HEK293 (cell line): ENCODE measurements at regions not wholly inside any gene's neighbourhood (a gene's known extent, or its start where the extent isn't known, plus 50 kb on each side); places are given as distances from the start of the nearest gene placed in this dataset.

ENCODE experiments used
- CTCF ChIA-PET: fragments of 350-600 bp; formaldehyde crosslinking; extraction: SDS; loops from one replicate; lab custom pipeline; 2021; ENCODE audit warnings: antibody characterized with exemption; lab: Yijun Ruan, JAX
- POLR2A ChIA-PET: fragments of 300-600 bp; formaldehyde crosslinking; extraction: SDS; loops from one replicate; lab custom pipeline; 2020; ENCODE audit warnings: antibody characterized with exemption, inconsistent platforms; lab: Yijun Ruan, JAX
- H3K27ac ChIP-seq: fragments of 200-500 bp; sonication (Bioruptor generic); 2 replicates; pipeline ENCODE4 v1.5.1; 2014; ENCODE audit warnings: low read depth, low read length, control low read depth, inconsistent platforms; ENCODE audit errors: extremely low read depth
- H3K36me3 ChIP-seq, 2 experiments: fragments of 200-500 bp in 1 of 2; sonication (Bioruptor generic) in 1 of 2; 1 replicate in 1 of 2; 2 replicates in 1 of 2; pipeline ENCODE4 v1.5.1; 2014 to 2017; ENCODE audit warnings: inconsistent platforms in 2 of 2, low read length in 2 of 2; ENCODE audit not compliant: control insufficient read depth in 2 of 2, insufficient read depth in 1 of 2
- H3K4me1 ChIP-seq: fragments of 200-500 bp; sonication (Bioruptor generic); 2 replicates; pipeline ENCODE4 v1.5.1; 2014; ENCODE audit warnings: mild to moderate bottlenecking, low read length, inconsistent platforms; ENCODE audit not compliant: control insufficient read depth, insufficient read depth
- H3K4me3 ChIP-seq: 2 replicates; pipeline ENCODE4 v1.5.1; 2011; ENCODE audit warnings: low read depth, mild to moderate bottlenecking, control low read depth, low read length, moderate library complexity
- H3K9me3 ChIP-seq: fragments of 200-500 bp; sonication (Bioruptor generic); 2 replicates; pipeline ENCODE4 v1.5.1; 2014; ENCODE audit warnings: low read depth, low read length, inconsistent platforms; ENCODE audit not compliant: control insufficient read depth, insufficient read depth
- HOXA7 ChIP-seq: sonication (generic); formaldehyde crosslinking; IDR thresholded peaks from 2 replicates; pipeline ENCODE4 v1.8.1; 2022; ENCODE audit warnings: missing genetic modification reagents, borderline replicate concordance
- HOXC10 ChIP-seq: sonication (generic); formaldehyde crosslinking; IDR thresholded peaks from 2 replicates; pipeline ENCODE4 v1.8.1; 2023; ENCODE audit warnings: mild to moderate bottlenecking, missing genetic modification reagents
- OSR2 ChIP-seq: fragments of 450-650 bp; formaldehyde crosslinking; IDR thresholded peaks from 2 replicates; pipeline ENCODE4 v1.5.1; 2016; ENCODE audit warnings: missing biosample characterization, missing genetic modification characterization
- ZBTB20 ChIP-seq: fragments of 450-650 bp; formaldehyde crosslinking; IDR thresholded peaks from 2 replicates; pipeline ENCODE4 v1.5.1; 2016; ENCODE audit warnings: missing biosample characterization, missing genetic modification characterization
- ZBTB7A ChIP-seq: fragments of 450-650 bp; formaldehyde crosslinking; IDR thresholded peaks from 2 replicates; pipeline ENCODE4 v1.5.1; 2016; ENCODE audit warnings: low read depth, missing biosample characterization, missing genetic modification characterization
- ZBTB8A ChIP-seq: fragments of 450-650 bp; formaldehyde crosslinking; IDR thresholded peaks from 2 replicates; pipeline ENCODE4 v1.5.1; 2016; ENCODE audit warnings: missing biosample characterization, missing genetic modification characterization
- ZNF155 ChIP-seq: fragments of 450-650 bp; formaldehyde crosslinking; IDR thresholded peaks from 2 replicates; pipeline ENCODE4 v1.5.1; 2016; ENCODE audit warnings: missing biosample characterization, missing genetic modification characterization
- ZNF16 ChIP-seq: fragments of 450-650 bp; formaldehyde crosslinking; IDR thresholded peaks from 2 replicates; pipeline ENCODE4 v1.5.1; 2016; ENCODE audit warnings: low read depth, missing biosample characterization, missing genetic modification characterization
- ZNF184 ChIP-seq: fragments of 450-650 bp; IDR thresholded peaks from 2 replicates; pipeline ENCODE4 v1.5.1; 2018; ENCODE audit warnings: missing biosample characterization, mild to moderate bottlenecking, missing genetic modification characterization
- ZNF2 ChIP-seq: fragments of 450-650 bp; formaldehyde crosslinking; IDR thresholded peaks from 2 replicates; pipeline ENCODE4 v1.5.1; 2016; ENCODE audit warnings: missing biosample characterization, missing genetic modification characterization
- ZNF214 ChIP-seq: fragments of 450-650 bp; formaldehyde crosslinking; IDR thresholded peaks from 2 replicates; pipeline ENCODE4 v1.5.1; 2017; ENCODE audit warnings: missing biosample characterization, mild to moderate bottlenecking, missing genetic modification characterization, borderline replicate concordance
- ZNF23 ChIP-seq: fragments of 450-650 bp; formaldehyde crosslinking; IDR thresholded peaks from 2 replicates; pipeline ENCODE4 v1.5.1; 2016; ENCODE audit warnings: missing biosample characterization, missing genetic modification characterization, borderline replicate concordance
- ZNF248 ChIP-seq: fragments of 450-650 bp; formaldehyde crosslinking; IDR thresholded peaks from 2 replicates; pipeline ENCODE4 v1.5.1; 2017; ENCODE audit warnings: missing biosample characterization, missing genetic modification characterization
- ZNF311 ChIP-seq: fragments of 450-650 bp; formaldehyde crosslinking; IDR thresholded peaks from 2 replicates; pipeline ENCODE4 v1.5.1; 2017; ENCODE audit warnings: missing biosample characterization, missing genetic modification characterization, borderline replicate concordance
- ZNF394 ChIP-seq: fragments of 450-650 bp; formaldehyde crosslinking; IDR thresholded peaks from 2 replicates; pipeline ENCODE4 v1.5.1; 2016; ENCODE audit warnings: missing biosample characterization, missing genetic modification characterization, mild to moderate bottlenecking, moderate library complexity, borderline replicate concordance
- ZNF596 ChIP-seq: fragments of 450-650 bp; IDR thresholded peaks from 2 replicates; pipeline ENCODE4 v1.5.0; 2018; ENCODE audit warnings: missing biosample characterization, mild to moderate bottlenecking, missing genetic modification characterization, moderate library complexity
- ZNF670 ChIP-seq: fragments of 450-650 bp; formaldehyde crosslinking; IDR thresholded peaks from 2 replicates; pipeline ENCODE4 v1.5.1; 2016; ENCODE audit warnings: missing biosample characterization, missing genetic modification characterization, low read depth
- TF ChIP-seq, protein P1 (sequence below): fragments of 450-650 bp; formaldehyde crosslinking; IDR thresholded peaks from 2 replicates; pipeline ENCODE4 v1.5.1; 2016; ENCODE audit warnings: missing biosample characterization, missing genetic modification characterization
- TF ChIP-seq, protein P2 (sequence below): fragments of 450-650 bp; formaldehyde crosslinking; IDR thresholded peaks from 2 replicates; pipeline ENCODE4 v1.5.1; 2016; ENCODE audit warnings: missing biosample characterization, missing genetic modification characterization
- TF ChIP-seq, protein P3 (sequence below): fragments of 450-650 bp; formaldehyde crosslinking; IDR thresholded peaks from 2 replicates; pipeline ENCODE4 v1.5.1; 2016; ENCODE audit warnings: missing biosample characterization, missing genetic modification characterization
- TF ChIP-seq, protein P4 (sequence below): fragments of 450-650 bp; formaldehyde crosslinking; IDR thresholded peaks from 2 replicates; pipeline ENCODE4 v1.5.1; 2016; ENCODE audit warnings: missing biosample characterization, missing genetic modification characterization, borderline replicate concordance
- TF ChIP-seq, protein P5 (sequence below): fragments of 450-650 bp; formaldehyde crosslinking; IDR thresholded peaks from 2 replicates; pipeline ENCODE4 v1.5.1; 2016; ENCODE audit warnings: missing biosample characterization, missing genetic modification characterization
- TF ChIP-seq, protein P6 (sequence below): fragments of 450-650 bp; formaldehyde crosslinking; IDR thresholded peaks from 2 replicates; pipeline ENCODE4; 2016; ENCODE audit warnings: missing biosample characterization, missing genetic modification characterization
- TF ChIP-seq, protein P7 (sequence below): IDR thresholded peaks from 2 replicates; pipeline ENCODE4 v1.6.1; 2011; ENCODE audit warnings: mild to moderate bottlenecking, low read depth, low read length, borderline replicate concordance

DNA sequence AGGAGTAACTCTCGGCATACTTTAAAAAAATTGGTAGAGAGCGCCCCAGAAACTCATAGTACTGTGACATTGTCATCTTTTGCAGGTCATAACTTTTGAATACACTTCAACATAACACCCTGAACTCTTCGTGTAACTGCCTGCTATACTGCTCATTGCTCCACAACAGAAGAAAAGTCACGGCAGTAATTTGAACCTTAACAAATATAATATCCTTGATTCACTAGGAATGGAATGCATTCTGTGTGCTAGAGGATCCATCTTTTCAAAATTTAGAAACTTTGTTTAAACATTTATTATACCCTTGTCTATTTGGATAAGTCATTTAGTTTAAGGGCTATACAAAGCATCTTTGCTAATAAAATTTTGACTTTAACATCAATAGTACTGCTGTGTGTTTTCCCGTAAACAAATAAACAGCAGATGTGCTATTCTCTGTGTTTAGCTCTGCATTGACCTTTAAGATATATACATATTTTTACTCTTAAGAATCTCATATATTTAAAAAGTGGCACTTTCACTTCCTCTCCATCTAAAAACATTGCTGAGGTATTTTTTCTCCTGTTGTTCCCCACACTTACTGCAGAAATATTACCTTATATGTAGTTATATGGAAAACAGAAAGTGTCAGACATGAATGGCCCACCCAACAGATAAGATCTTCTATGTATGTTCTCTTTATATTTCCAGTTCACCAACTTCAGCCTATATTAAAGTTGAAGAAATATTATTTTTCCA lies 217.6 kb upstream of the TMEM229A start:
- no peak overlapping the region for H3K4me3 ChIP-seq
- TF ChIP-seq, protein P1, sequence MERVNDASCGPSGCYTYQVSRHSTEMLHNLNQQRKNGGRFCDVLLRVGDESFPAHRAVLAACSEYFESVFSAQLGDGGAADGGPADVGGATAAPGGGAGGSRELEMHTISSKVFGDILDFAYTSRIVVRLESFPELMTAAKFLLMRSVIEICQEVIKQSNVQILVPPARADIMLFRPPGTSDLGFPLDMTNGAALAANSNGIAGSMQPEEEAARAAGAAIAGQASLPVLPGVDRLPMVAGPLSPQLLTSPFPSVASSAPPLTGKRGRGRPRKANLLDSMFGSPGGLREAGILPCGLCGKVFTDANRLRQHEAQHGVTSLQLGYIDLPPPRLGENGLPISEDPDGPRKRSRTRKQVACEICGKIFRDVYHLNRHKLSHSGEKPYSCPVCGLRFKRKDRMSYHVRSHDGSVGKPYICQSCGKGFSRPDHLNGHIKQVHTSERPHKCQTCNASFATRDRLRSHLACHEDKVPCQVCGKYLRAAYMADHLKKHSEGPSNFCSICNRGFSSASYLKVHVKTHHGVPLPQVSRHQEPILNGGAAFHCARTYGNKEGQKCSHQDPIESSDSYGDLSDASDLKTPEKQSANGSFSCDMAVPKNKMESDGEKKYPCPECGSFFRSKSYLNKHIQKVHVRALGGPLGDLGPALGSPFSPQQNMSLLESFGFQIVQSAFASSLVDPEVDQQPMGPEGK (tag by site-specific recombination): no peak
- TF ChIP-seq ZNF155 (tag by site-specific recombination): no peak
- no peak for TF ChIP-seq ZNF2 (tag by site-specific recombination)
- TF ChIP-seq, protein P2, sequence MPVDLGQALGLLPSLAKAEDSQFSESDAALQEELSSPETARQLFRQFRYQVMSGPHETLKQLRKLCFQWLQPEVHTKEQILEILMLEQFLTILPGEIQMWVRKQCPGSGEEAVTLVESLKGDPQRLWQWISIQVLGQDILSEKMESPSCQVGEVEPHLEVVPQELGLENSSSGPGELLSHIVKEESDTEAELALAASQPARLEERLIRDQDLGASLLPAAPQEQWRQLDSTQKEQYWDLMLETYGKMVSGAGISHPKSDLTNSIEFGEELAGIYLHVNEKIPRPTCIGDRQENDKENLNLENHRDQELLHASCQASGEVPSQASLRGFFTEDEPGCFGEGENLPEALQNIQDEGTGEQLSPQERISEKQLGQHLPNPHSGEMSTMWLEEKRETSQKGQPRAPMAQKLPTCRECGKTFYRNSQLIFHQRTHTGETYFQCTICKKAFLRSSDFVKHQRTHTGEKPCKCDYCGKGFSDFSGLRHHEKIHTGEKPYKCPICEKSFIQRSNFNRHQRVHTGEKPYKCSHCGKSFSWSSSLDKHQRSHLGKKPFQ (tag by site-specific recombination): no peak
- no peak for TF ChIP-seq HOXA7
- no peak for TF ChIP-seq ZNF23
- no peak for TF ChIP-seq ZNF16 (tag by site-specific recombination)
- no peak for TF ChIP-seq ZNF184 (tag by site-specific recombination)
- TF ChIP-seq, protein P3, sequence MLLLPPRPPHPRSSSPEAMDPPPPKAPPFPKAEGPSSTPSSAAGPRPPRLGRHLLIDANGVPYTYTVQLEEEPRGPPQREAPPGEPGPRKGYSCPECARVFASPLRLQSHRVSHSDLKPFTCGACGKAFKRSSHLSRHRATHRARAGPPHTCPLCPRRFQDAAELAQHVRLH (tag by site-specific recombination): no peak
- no peak for TF ChIP-seq OSR2
- H3K27ac ChIP-seq: no peak overlapping the region
- POLR2A ChIA-PET: no interaction called here
- H3K9me3 ChIP-seq: no peaks in the 10 kb centered on the region
- no peaks in the 10 kb centered on the region for H3K36me3 ChIP-seq
- CTCF ChIA-PET: interaction anchor here (1.2 kb wide), 1 partner anchor 12 kb away, joined by 3 read pairs; no protein-coding TSS in a partner anchor
- H3K4me1 ChIP-seq: no peaks in the 10 kb centered on the region

DNA sequence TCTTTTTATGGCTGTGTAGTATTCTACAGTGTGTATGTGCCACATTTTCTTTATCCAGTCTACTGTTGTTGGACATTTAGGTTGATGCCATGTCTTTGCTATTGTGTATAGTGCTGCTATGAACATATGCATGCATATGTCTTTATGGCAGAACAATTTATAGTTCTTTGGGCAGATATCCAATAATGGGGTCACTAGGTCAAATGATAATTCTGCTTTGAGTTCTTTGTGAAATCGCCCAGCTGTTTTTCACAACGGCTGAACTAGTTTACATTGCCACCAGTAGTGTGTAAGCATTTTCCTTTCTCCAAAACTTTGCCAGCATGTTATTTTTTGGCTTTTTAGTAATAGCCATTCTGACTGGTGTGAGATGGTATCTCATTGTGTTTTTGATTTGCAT lies 214.8 kb upstream of the TMEM229A start:
- H3K4me3 ChIP-seq: no peak overlapping the region
- ChIA-PET CTCF (no interaction called here), POLR2A (no interaction called here)
- H3K4me1 ChIP-seq: no peaks in the 10 kb centered on the region
- H3K36me3 ChIP-seq: no peaks in the 10 kb centered on the region
- no peaks in the 10 kb centered on the region for H3K9me3 ChIP-seq
- H3K27ac ChIP-seq: no peak overlapping the region
- TF ChIP-seq HOXC10 (CRISPR knock-in tag): no peak
- TF ChIP-seq ZNF311 (tag by site-specific recombination): no peak
- TF ChIP-seq ZNF394 (tag by site-specific recombination): no peak
- TF ChIP-seq ZNF670 (tag by site-specific recombination): no peak
- TF ChIP-seq, protein P4, sequence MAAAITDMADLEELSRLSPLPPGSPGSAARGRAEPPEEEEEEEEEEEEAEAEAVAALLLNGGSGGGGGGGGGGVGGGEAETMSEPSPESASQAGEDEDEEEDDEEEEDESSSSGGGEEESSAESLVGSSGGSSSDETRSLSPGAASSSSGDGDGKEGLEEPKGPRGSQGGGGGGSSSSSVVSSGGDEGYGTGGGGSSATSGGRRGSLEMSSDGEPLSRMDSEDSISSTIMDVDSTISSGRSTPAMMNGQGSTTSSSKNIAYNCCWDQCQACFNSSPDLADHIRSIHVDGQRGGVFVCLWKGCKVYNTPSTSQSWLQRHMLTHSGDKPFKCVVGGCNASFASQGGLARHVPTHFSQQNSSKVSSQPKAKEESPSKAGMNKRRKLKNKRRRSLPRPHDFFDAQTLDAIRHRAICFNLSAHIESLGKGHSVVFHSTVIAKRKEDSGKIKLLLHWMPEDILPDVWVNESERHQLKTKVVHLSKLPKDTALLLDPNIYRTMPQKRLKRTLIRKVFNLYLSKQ (tag by site-specific recombination): no peak
- TF ChIP-seq ZNF248 (tag by site-specific recombination): no peak
- TF ChIP-seq, protein P5, sequence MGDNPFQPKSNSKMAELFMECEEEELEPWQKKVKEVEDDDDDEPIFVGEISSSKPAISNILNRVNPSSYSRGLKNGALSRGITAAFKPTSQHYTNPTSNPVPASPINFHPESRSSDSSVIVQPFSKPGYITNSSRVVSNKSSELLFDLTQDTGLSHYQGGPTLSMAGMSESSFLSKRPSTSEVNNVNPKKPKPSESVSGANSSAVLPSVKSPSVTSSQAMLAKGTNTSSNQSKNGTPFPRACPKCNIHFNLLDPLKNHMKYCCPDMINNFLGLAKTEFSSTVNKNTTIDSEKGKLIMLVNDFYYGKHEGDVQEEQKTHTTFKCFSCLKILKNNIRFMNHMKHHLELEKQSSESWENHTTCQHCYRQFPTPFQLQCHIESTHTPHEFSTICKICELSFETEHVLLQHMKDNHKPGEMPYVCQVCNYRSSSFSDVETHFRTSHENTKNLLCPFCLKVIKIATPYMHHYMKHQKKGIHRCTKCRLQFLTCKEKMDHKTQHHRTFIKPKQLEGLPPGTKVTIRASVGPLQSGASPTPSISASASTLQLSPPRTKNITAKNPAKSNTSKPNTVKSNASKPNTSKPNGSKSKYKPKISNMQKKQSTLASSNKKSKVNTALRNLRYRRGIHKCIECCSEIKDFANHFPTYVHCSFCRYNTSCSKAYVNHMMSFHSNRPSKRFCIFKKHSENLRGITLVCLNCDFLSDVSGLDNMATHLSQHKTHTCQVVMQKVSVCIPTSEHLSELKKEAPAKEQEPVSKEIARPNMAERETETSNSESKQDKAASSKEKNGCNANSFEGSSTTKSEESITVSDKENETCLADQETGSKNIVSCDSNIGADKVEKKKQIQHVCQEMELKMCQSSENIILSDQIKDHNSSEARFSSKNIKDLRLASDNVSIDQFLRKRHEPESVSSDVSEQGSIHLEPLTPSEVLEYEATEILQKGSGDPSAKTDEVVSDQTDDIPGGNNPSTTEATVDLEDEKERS (tag by site-specific recombination): no peak
- TF ChIP-seq, protein P6, sequence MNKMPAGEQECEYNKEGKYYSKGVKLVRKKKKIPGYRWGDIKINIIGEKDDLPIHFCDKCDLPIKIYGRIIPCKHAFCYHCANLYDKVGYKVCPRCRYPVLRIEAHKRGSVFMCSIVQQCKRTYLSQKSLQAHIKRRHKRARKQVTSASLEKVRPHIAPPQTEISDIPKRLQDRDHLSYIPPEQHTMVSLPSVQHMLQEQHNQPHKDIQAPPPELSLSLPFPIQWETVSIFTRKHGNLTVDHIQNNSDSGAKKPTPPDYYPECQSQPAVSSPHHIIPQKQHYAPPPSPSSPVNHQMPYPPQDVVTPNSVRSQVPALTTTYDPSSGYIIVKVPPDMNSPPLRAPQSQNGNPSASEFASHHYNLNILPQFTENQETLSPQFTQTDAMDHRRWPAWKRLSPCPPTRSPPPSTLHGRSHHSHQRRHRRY (tag by site-specific recombination): no peak
- no peak for TF ChIP-seq ZNF214 (tag by site-specific recombination)
- TF ChIP-seq ZBTB8A (tag by site-specific recombination): no peak
- no peak for TF ChIP-seq ZBTB20 (tag by site-specific recombination)
- TF ChIP-seq ZNF596: no peak
- TF ChIP-seq, protein P7, sequence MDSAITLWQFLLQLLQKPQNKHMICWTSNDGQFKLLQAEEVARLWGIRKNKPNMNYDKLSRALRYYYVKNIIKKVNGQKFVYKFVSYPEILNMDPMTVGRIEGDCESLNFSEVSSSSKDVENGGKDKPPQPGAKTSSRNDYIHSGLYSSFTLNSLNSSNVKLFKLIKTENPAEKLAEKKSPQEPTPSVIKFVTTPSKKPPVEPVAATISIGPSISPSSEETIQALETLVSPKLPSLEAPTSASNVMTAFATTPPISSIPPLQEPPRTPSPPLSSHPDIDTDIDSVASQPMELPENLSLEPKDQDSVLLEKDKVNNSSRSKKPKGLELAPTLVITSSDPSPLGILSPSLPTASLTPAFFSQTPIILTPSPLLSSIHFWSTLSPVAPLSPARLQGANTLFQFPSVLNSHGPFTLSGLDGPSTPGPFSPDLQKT: no peak
- TF ChIP-seq ZBTB7A: no peak
